Adrenal gland (tissue), 9 donors: ENCODE measurements at regions not wholly inside any gene's neighbourhood (a gene's known extent, or its start where the extent isn't known, plus 50 kb on each side); places are given as distances from the start of the nearest gene placed in this dataset.

Experiments used
- DNase-seq, 7 donors: peaks; one replicate each; pipeline ENCODE4 v3.0.0-alpha.2; 2019 to 2020
- H3K27ac ChIP-seq, 5 donors: fragments of 200-600 bp; sonication (generic) in 4 of 5; 1 replicate in 3 of 5; 2 replicates in 2 of 5; pipeline versions ENCODE4 v1.5.1 to v1.8.0; 2016 to 2020; ENCODE audit warnings: mild to moderate bottlenecking in 1 of 5
- H3K27me3 ChIP-seq: fragments of 200-600 bp; 2 replicates; pipeline ENCODE4 v1.8.0; 2021
- H3K36me3 ChIP-seq, 2 donors: fragments of 200-600 bp; replicated peaks in 1 of 2; 1 replicate in 1 of 2; 2 replicates in 1 of 2; pipeline versions ENCODE4 v1.5.1 to v1.8.0; 2018 to 2022
- H3K4me1 ChIP-seq, 2 donors: fragments of 200-600 bp; replicated peaks in 1 of 2; 1 replicate in 1 of 2; 2 replicates in 1 of 2; pipeline versions ENCODE4 v1.5.1 to v1.8.0; 2018 to 2021
- H3K4me3 ChIP-seq, 4 donors: fragments of 200-600 bp; sonication (generic) in 3 of 4; one replicate each; pipeline ENCODE4 v1.5.1; 2016 to 2018
- H3K9me3 ChIP-seq, 3 donors: fragments of 200-600 bp; sonication (generic) in 1 of 3; replicated peaks in 1 of 3; 1 replicate in 2 of 3; 2 replicates in 1 of 3; pipeline versions ENCODE4 v1.5.1 to v1.8.0; 2016 to 2021
- POLR2A ChIP-seq, 2 donors: fragments of 450-650 bp; IDR thresholded peaks; one replicate each; pipeline ENCODE4 v1.6.1; 2017; ENCODE audit warnings: antibody characterized with exemption in 2 of 2, mild to moderate bottlenecking in 2 of 2, moderate library complexity in 1 of 2
- WGBS, 4 donors: extraction: QIAGEN DNeasy Blood & Tissue Kit in 2 of 4; methylation state at CpG; one replicate each; pipeline versions ENCODE4 v1.1.5 to v1.1.7; 2013 to 2017; 5-methylcytosine and 5-hydroxymethylcytosine counted together
- intact Hi-C, 2 donors: fragments of 100-400 bp; cut with DNase I; formaldehyde crosslinking; loops; one replicate each; pipeline versions ENCODE4 v1.14.1 to v1.15.0; 2022 to 2023
- TF ChIP-seq, protein P1 (sequence below), 6 experiments: fragments of 450-650 bp in 4 of 6; fragments of 200-600 bp in 2 of 6; sonication (generic) in 1 of 6; IDR thresholded peaks; 1 replicate in 5 of 6; 2 replicates in 1 of 6; pipeline versions ENCODE4 v1.5.1 to v1.8.0; 2016 to 2021; ENCODE audit warnings: antibody characterized with exemption in 6 of 6, mild to moderate bottlenecking in 2 of 6, moderate library complexity in 1 of 6
- donor health status: healthy with polysubstance abuse.
- donor health status: Bipolar disorder and iron deficiency.
- donor health status: DM: yes; HTN: yes; CAD: no.
- donor health status: DM: no; HTN: no; CAD: no.
- donor health status: DM: no; HTN: no; CAD: no.

DNA sequence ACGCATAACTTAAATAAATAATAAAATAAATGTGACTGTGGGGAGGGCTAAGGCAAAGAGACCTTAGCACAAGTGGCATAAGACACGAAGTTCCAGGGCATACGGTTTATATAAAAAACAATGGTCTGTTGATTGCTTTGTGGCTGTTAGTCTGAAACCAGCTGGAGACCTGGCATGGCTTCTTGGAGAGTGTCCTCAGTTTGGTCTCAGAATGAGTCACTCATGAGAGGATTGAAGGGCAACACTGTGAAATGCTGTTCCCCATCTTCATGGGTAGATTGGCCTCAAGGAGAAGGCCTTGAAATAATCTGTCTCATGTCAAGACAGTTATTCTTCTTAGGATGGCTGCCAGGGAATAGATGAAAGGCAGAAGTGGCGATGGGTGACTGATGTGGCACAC, 62.2 kb downstream of the SOX2 start:
- Histone ChIP-seq H3K4me3 (no peak overlapping the region), H3K27me3 (no peaks in the 10 kb centered on the region), H3K4me1 (no peaks in the 10 kb centered on the region), H3K27ac (no peak overlapping the region), H3K9me3 (no peaks in the 10 kb centered on the region), H3K36me3 (no peaks in the 10 kb centered on the region)
- TF ChIP-seq, protein P1, sequence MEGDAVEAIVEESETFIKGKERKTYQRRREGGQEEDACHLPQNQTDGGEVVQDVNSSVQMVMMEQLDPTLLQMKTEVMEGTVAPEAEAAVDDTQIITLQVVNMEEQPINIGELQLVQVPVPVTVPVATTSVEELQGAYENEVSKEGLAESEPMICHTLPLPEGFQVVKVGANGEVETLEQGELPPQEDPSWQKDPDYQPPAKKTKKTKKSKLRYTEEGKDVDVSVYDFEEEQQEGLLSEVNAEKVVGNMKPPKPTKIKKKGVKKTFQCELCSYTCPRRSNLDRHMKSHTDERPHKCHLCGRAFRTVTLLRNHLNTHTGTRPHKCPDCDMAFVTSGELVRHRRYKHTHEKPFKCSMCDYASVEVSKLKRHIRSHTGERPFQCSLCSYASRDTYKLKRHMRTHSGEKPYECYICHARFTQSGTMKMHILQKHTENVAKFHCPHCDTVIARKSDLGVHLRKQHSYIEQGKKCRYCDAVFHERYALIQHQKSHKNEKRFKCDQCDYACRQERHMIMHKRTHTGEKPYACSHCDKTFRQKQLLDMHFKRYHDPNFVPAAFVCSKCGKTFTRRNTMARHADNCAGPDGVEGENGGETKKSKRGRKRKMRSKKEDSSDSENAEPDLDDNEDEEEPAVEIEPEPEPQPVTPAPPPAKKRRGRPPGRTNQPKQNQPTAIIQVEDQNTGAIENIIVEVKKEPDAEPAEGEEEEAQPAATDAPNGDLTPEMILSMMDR (IDR thresholded peaks at IDR 0.05) = no peak
- TF ChIP-seq POLR2A (IDR thresholded peaks at IDR 0.05) = no peak
- DNase-seq = no peak
- WGBS, 4 donors = 52 to 63% (median 59%) methylated on average over 4 of the region's 4 CpGs
- intact Hi-C loops = no loop called here

DNA sequence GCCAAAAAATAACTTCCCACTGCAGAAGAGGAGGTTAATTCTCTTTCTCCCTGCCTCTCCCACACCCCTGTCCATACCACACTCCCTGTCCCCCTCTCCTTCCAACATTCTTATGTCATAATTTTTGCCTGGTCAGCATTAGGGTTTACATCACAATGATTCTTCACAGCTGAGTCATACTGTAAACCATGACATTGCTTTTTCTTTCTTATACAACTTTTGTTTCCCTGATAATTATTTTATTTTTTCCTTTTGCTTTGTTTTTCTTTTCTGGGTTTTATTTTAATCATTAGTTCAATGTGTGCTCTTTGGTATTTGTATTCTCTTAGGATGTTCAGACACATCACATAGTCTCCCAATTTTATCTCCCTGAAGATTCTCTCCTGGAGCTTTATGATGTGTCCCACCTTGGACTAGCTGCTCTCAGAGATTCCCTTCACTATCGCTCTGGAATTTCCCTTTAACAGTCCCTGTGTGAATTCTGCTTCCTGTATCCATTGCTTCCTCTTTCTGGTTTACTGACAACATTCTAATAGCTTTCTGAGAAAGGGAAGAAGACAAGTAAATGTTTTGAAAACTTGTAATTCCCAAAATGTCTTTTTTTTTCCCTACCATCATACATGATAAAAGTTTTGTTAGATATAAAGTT, 70.7 kb downstream of the SOX2 start:
- no peaks in the 10 kb centered on the region for H3K9me3 ChIP-seq
- no peaks in the 10 kb centered on the region for H3K36me3 ChIP-seq
- H3K4me3 ChIP-seq = no peak overlapping the region
- H3K27me3 ChIP-seq = no peaks in the 10 kb centered on the region
- no peak overlapping the region for H3K27ac ChIP-seq
- DNase-seq = no peak
- 19 to 48% (median 39%) methylated on average over 1 of the region's 1 CpG for WGBS, 4 donors
- TF ChIP-seq POLR2A (IDR thresholded peaks at IDR 0.05) = no peak
- TF ChIP-seq, protein P1 (IDR thresholded peaks at IDR 0.05) = no peak
- intact Hi-C loops = no loop called here
- H3K4me1 ChIP-seq = no peaks in the 10 kb centered on the region

DNA sequence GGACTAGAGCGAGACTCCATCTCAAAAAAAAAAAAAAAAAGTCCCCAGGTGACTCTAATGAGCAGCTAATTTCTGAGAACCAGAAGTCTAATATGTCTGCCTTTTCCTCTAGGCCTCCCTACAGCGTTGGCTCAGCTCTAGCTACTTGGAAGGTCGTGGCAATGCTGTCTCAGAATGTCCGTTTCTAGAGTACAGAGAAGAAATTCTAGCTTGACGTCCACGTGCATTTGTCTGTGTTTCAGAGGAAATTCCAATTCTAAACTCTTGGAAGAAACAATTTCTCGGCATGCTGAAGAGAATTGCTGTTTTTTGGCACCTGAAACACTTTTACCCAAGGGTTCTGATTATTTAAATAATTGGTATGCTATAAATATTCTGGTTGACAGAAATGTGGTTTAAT, 78.8 kb downstream of the SOX2 start:
- TF ChIP-seq POLR2A (IDR thresholded peaks at IDR 0.05) = no peak
- TF ChIP-seq, protein P1 (IDR thresholded peaks at IDR 0.05) = no peak
- Histone ChIP-seq H3K27me3 (no peaks in the 10 kb centered on the region), H3K36me3 (no peaks in the 10 kb centered on the region), H3K4me3 (no peak overlapping the region), H3K9me3 (no peaks in the 10 kb centered on the region), H3K4me1 (no peaks in the 10 kb centered on the region), H3K27ac (no peak overlapping the region)
- DNase-seq = no peak
- 59 to 65% (median 62%) methylated on average over 7 of the region's 7 CpGs for WGBS, 4 donors
- intact Hi-C loops = no loop called here

DNA sequence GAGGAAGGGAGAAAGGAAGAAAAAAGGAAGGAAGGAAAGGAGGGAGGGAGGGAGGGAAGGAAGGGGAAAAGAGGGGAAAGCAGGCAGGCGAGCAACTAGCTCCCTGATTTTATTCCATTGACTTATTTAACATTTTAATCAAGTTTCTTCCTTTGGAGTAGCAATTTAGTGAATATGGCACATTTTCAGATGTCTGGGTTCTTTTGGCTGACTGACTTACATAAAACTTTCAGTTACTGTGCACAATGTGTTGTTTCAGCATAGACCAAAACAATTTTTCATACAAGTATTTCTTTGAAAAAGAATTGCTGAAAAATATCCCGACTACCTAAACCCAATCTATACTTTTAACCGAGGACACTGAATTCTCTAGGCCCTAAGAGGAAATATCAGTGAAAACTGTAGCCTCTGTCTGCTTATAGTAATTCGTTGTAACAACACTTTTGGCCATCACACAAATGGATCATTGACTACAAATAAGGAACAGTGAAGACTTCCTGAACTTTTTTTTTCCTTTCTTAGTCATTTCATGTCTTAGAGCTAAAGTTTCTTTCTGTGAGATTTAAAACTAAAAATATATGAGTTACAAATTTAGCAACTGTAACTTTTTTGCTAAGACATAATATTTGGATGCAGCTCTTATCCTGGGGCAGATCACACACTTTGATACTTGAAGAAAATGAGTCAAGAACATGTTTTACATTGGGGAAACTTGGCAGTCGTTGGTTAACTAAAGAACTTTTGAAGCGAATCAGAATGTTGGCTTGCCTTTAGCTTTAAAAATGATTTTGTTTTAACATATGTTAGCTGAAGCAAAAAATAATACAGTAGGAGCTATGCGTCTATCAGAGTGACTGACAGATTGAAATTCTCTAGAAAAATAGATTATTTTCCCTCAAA, 79.6 kb downstream of the SOX2 start:
- H3K9me3 ChIP-seq = no peaks in the 10 kb centered on the region

More for the DNA sequence above, 79.6 kb downstream of the SOX2 start:
- H3K4me3 ChIP-seq = no peak overlapping the region
- H3K27ac ChIP-seq = no peak overlapping the region
- intact Hi-C loops = no loop called here
- H3K4me1 ChIP-seq = no peaks in the 10 kb centered on the region
- H3K36me3 ChIP-seq = no peaks in the 10 kb centered on the region
- no peak for DNase-seq
- WGBS, 4 donors = 62 to 70% (median 66%) methylated on average over 7 of the region's 7 CpGs
- TF ChIP-seq, protein P1 (IDR thresholded peaks at IDR 0.05) = no peak
- no peak for TF ChIP-seq POLR2A (IDR thresholded peaks at IDR 0.05)
- no peaks in the 10 kb centered on the region for H3K27me3 ChIP-seq
